Hepatocyte (in vitro differentiated cells): ENCODE measurements at regions not wholly inside any gene's neighbourhood (a gene's known extent, or its start where the extent isn't known, plus 50 kb on each side); places are given as distances from the start of the nearest gene placed in this dataset.

Source experiments
- DNase-seq: peaks from one replicate; pipeline ENCODE4 v3.0.0-alpha.2; 2016; ENCODE audit warnings: low spot score
- H2AFZ ChIP-seq: fragments of 200-600 bp; sonication (generic); 2 replicates; pipeline ENCODE4 v1.6.0; 2016; ENCODE audit warnings: antibody characterized with exemption, mild to moderate bottlenecking
- H3K27ac ChIP-seq: fragments of 200-600 bp; sonication (generic); 2 replicates; pipeline ENCODE4 v1.5.1; 2016; ENCODE audit warnings: mild to moderate bottlenecking
- H3K27me3 ChIP-seq: fragments of 200-600 bp; sonication (generic); 2 replicates; pipeline ENCODE4 v1.6.1; 2016
- H3K36me3 ChIP-seq: fragments of 200-600 bp; sonication (generic); replicated peaks from 2 replicates; pipeline ENCODE4 v1.5.1; 2016; ENCODE audit warnings: low read depth; ENCODE audit not compliant: insufficient read depth
- H3K4me1 ChIP-seq: fragments of 200-600 bp; sonication (generic); 2 replicates; pipeline ENCODE4 v1.5.1; 2016; ENCODE audit warnings: mild to moderate bottlenecking, moderate library complexity; ENCODE audit not compliant: insufficient read depth
- H3K4me2 ChIP-seq: fragments of 200-600 bp; sonication (generic); 2 replicates; pipeline ENCODE4 v1.6.0; 2016
- H3K4me3 ChIP-seq: fragments of 200-600 bp; sonication (generic); 2 replicates; pipeline ENCODE4 v1.5.1; 2016; ENCODE audit warnings: mild to moderate bottlenecking
- H3K79me2 ChIP-seq: fragments of 200-600 bp; sonication (generic); 2 replicates; pipeline ENCODE4 v1.6.0; 2017; ENCODE audit warnings: mild to moderate bottlenecking
- H3K9me2 ChIP-seq: fragments of 200-600 bp; sonication (generic); replicated peaks from 2 replicates; pipeline ENCODE4 v1.6.0; 2017; ENCODE audit warnings: mild to moderate bottlenecking; ENCODE audit not compliant: insufficient read depth
- H3K9me3 ChIP-seq: fragments of 200-600 bp; sonication (generic); 2 replicates; pipeline ENCODE4 v1.5.1; 2016; ENCODE audit warnings: low read depth, mild to moderate bottlenecking
- H4K20me1 ChIP-seq: fragments of 200-600 bp; sonication (generic); 2 replicates; pipeline ENCODE4 v1.6.0; 2016; ENCODE audit warnings: mild to moderate bottlenecking; ENCODE audit not compliant: insufficient read depth, poor library complexity, severe bottlenecking
- CTCF ChIP-seq: fragments of 200-600 bp; sonication (generic); IDR thresholded peaks from 2 replicates; pipeline ENCODE4 v1.5.1; 2016; ENCODE audit warnings: antibody characterized with exemption, mild to moderate bottlenecking; ENCODE audit not compliant: poor library complexity
- EZH2 ChIP-seq: fragments of 200-600 bp; sonication (generic); IDR thresholded peaks from 2 replicates; pipeline ENCODE4 v1.6.1; 2016; ENCODE audit warnings: antibody characterized with exemption, mild to moderate bottlenecking, borderline replicate concordance
- EZH2phosphoT487 ChIP-seq: fragments of 200-600 bp; sonication (generic); IDR thresholded peaks from one replicate; pipeline ENCODE4 v1.6.1; 2018; ENCODE audit warnings: antibody characterized with exemption, mild to moderate bottlenecking, low read depth, moderate library complexity; ENCODE audit not compliant: unreplicated experiment, severe bottlenecking
- WGBS: methylation state at CpG from one replicate; pipeline ENCODE4 v1.1.6; 2016; ENCODE audit warnings: low lambda C conversion rate; ENCODE audit errors: missing lambda C conversion rate; 5-methylcytosine and 5-hydroxymethylcytosine counted together

DNA sequence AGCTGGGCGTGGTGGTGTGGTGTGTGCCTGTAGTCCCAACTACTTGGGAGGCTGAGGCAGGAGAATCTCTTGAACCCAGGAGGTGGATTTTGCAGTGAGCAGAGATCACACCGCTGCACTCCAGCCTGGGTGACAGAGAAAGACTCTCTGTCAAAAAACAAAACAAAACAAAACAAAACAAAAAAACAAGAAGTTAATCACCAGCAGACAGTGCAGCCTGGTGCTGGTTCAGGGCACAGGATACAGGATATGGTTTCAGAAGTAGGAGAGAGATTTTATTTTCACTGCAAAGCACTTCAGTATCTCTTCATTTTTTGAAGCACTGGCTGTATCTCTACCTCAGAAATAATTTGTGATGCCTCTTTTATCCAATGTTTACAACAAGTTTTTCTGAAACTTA is 1222.9 kb upstream of the PRKX start:
- H2AFZ ChIP-seq, result no peak overlapping the region
- H3K36me3 ChIP-seq, result no peaks in the 10 kb centered on the region
- no peaks in the 10 kb centered on the region for H3K9me3 ChIP-seq
- TF ChIP-seq CTCF (no peak), EZH2 (no peak), EZH2phosphoT487 (no peak)
- no peaks in the 10 kb centered on the region for H3K27me3 ChIP-seq
- no peak for DNase-seq
- no peaks in the 10 kb centered on the region for H4K20me1 ChIP-seq
- H3K9me2 ChIP-seq, result no peaks in the 10 kb centered on the region
- H3K4me2 ChIP-seq, result no peak overlapping the region
- H3K27ac ChIP-seq, result no peak overlapping the region
- WGBS, result 95% methylated on average over 2 of the region's 2 CpGs
- no peaks in the 10 kb centered on the region for H3K79me2 ChIP-seq
- no peaks in the 10 kb centered on the region for H3K4me1 ChIP-seq
- no peak overlapping the region for H3K4me3 ChIP-seq

DNA sequence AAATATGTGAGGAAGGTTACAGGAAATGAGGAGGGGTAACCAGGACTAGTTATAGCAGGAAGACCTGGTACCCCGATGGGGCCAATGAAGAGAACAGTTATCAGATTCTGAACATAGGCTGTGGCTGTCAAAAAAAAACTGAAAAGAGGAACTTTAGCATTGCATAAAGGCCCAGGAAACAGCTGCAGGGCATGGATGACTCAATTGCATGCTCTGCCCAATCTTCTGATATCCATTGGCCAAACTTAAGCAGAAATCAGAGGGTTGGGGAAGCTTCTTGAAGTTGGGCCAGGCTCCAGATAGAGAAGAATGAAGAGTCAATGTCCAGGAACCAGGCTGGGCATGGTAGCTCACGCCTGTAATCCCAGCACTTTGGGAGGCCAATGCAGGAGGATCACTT is 1222.4 kb upstream of the PRKX start:
- H2AFZ ChIP-seq, result no peak overlapping the region
- H3K27me3 ChIP-seq, result no peaks in the 10 kb centered on the region
- no peak overlapping the region for H3K4me3 ChIP-seq
- no peaks in the 10 kb centered on the region for H3K79me2 ChIP-seq
- no peak for DNase-seq
- no peak overlapping the region for H3K4me2 ChIP-seq
- no peaks in the 10 kb centered on the region for H3K4me1 ChIP-seq
- H4K20me1 ChIP-seq, result no peaks in the 10 kb centered on the region
- H3K9me2 ChIP-seq, result no peaks in the 10 kb centered on the region
- no peaks in the 10 kb centered on the region for H3K36me3 ChIP-seq
- H3K27ac ChIP-seq, result no peak overlapping the region
- 85% methylated on average over 2 of the region's 2 CpGs for WGBS
- no peak for TF ChIP-seq EZH2
- TF ChIP-seq EZH2phosphoT487, result no peak
- no peak for TF ChIP-seq CTCF
- no peaks in the 10 kb centered on the region for H3K9me3 ChIP-seq

DNA sequence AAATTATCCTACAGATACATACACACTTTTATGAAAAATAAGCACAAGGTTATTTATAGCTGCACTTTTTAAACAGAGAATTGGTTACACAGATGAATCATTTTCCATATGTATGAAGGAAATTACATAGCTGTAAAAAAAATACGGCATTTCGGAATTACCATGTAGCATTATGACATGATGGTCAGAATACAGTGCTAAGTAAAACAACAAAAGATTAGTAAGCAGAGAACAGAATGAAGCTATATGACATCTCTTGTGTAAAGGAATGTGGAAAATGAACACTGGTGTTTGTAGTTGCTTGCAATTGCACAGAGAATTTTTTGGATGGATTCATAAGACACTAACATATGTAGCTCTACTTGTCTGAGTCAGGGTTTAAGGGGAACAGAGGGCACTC is 1222.0 kb upstream of the PRKX start:
- H4K20me1 ChIP-seq, result no peaks in the 10 kb centered on the region
- H3K27ac ChIP-seq, result no peak overlapping the region
- no peaks in the 10 kb centered on the region for H3K79me2 ChIP-seq
- TF ChIP-seq EZH2 (no peak), EZH2phosphoT487 (no peak), CTCF (no peak)
- no peaks in the 10 kb centered on the region for H3K36me3 ChIP-seq
- no peak for DNase-seq
- WGBS, result 92% methylated on average over 2 of the region's 2 CpGs
- H2AFZ ChIP-seq, result no peak overlapping the region
- no peaks in the 10 kb centered on the region for H3K9me3 ChIP-seq
- H3K4me2 ChIP-seq, result no peak overlapping the region
- H3K4me1 ChIP-seq, result no peaks in the 10 kb centered on the region
- no peak overlapping the region for H3K4me3 ChIP-seq
- H3K9me2 ChIP-seq, result no peaks in the 10 kb centered on the region
- H3K27me3 ChIP-seq, result no peaks in the 10 kb centered on the region

DNA sequence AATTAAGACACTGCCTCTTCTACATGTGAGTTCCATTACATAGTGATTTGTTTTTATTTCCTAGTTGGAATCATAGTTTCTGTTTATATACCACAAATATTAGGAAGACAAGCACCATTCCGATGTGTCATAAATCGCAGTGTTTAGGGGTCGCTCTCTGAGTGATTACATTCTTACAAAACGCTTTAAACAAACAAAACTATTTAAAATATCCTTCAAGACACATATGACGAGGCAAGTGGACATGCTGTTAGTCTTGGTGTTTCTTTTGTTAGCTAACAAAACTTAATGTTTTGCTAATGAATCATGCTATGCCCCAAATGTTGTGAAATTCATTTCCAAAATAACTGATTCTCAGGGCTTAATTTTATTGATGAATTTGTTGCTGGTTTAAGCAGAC is 1219.3 kb upstream of the PRKX start:
- 42% methylated on average over 5 of the region's 5 CpGs for WGBS
- no peaks in the 10 kb centered on the region for H3K36me3 ChIP-seq
- H3K4me1 ChIP-seq, result no peaks in the 10 kb centered on the region
- H3K4me2 ChIP-seq, result peak overlapping the region; percentile 29
- TF ChIP-seq EZH2 (no peak), EZH2phosphoT487 (no peak), CTCF (no peak)
- no peak overlapping the region for H3K27ac ChIP-seq
- no peaks in the 10 kb centered on the region for H3K27me3 ChIP-seq
- no peak overlapping the region for H2AFZ ChIP-seq
- no peaks in the 10 kb centered on the region for H3K79me2 ChIP-seq
- no peaks in the 10 kb centered on the region for H3K9me3 ChIP-seq
- no peak for DNase-seq
- no peaks in the 10 kb centered on the region for H3K9me2 ChIP-seq
- no peak overlapping the region for H3K4me3 ChIP-seq
- no peaks in the 10 kb centered on the region for H4K20me1 ChIP-seq
